GM23338 (cell line): ENCODE measurements at regions not wholly inside any gene's neighbourhood (a gene's known extent, or its start where the extent isn't known, plus 50 kb on each side); places are given as distances from the start of the nearest gene placed in this dataset.
A peak's percentile ranks its signal among the peaks of the same experiment; 100 is the strongest.

Experiments used
- ATAC-seq: fragments of 200-7000 bp; cut with Tn5 transposase; 3 replicates; pipeline ENCODE4 v1.9.1; 2020
- DNase-seq: peaks from one replicate; pipeline ENCODE4 v3.0.0-alpha.2; 2015; ENCODE audit warnings: low spot score
- H2AFZ ChIP-seq: fragments of 200-600 bp; sonication (generic); 2 replicates; pipeline ENCODE4 v1.8.0; 2016; ENCODE audit warnings: antibody characterized with exemption, mild to moderate bottlenecking, moderate library complexity
- H3F3A ChIP-seq: fragments of 200-600 bp; sonication (generic); replicated peaks from 2 replicates; pipeline ENCODE4 v1.8.0; 2017; ENCODE audit warnings: antibody characterized with exemption, mixed run types, low read depth
- H3K27ac ChIP-seq: fragments of 200-600 bp; sonication (generic); 2 replicates; pipeline ENCODE4 v1.6.1; 2016; ENCODE audit warnings: low read depth
- H3K27me3 ChIP-seq: fragments of 200-600 bp; sonication (generic); 2 replicates; pipeline ENCODE4 v1.8.0; 2016; ENCODE audit warnings: mild to moderate bottlenecking, mixed run types, moderate library complexity; ENCODE audit not compliant: insufficient read depth
- H3K36me3 ChIP-seq: fragments of 200-600 bp; sonication (generic); 2 replicates; pipeline ENCODE4 v1.8.0; 2016; ENCODE audit warnings: mild to moderate bottlenecking; ENCODE audit not compliant: insufficient read depth
- H3K4me1 ChIP-seq: fragments of 200-600 bp; sonication (generic); 2 replicates; pipeline ENCODE4 v1.8.0; 2016; ENCODE audit warnings: mild to moderate bottlenecking, moderate library complexity; ENCODE audit not compliant: insufficient read depth
- H3K4me2 ChIP-seq: fragments of 200-600 bp; sonication (generic); 2 replicates; pipeline ENCODE4 v1.7.1; 2017; ENCODE audit warnings: mixed run types
- H3K4me3 ChIP-seq: fragments of 200-600 bp; sonication (generic); 2 replicates; pipeline ENCODE4 v1.6.1; 2016; ENCODE audit warnings: mixed run types
- H3K79me2 ChIP-seq: fragments of 200-600 bp; sonication (generic); replicated peaks from 2 replicates; pipeline ENCODE4 v1.8.0; 2017; ENCODE audit warnings: mild to moderate bottlenecking; ENCODE audit not compliant: insufficient read depth
- H3K9me2 ChIP-seq: fragments of 200-600 bp; sonication (generic); 2 replicates; pipeline ENCODE4 v1.8.0; 2017; ENCODE audit not compliant: insufficient read depth
- H4K20me1 ChIP-seq: fragments of 200-600 bp; sonication (generic); replicated peaks from 2 replicates; pipeline ENCODE4 v1.8.0; 2017; ENCODE audit warnings: mild to moderate bottlenecking; ENCODE audit not compliant: insufficient read depth
- H3K27ac Mint-ChIP-seq: 2 replicates; pipeline ENCODE4 v1.8.0; 2020; ENCODE audit warnings: inconsistent platforms, mild to moderate bottlenecking, moderate library complexity, mixed read lengths
- H3K27me3 Mint-ChIP-seq: 3 replicates; pipeline ENCODE4 v1.8.0; 2022; ENCODE audit warnings: low read depth, mild to moderate bottlenecking, moderate library complexity, mixed read lengths, inconsistent platforms; ENCODE audit not compliant: insufficient read depth, poor library complexity
- H3K36me3 Mint-ChIP-seq: 3 replicates; pipeline ENCODE4 v1.8.0; 2021; ENCODE audit warnings: low read depth, mild to moderate bottlenecking, inconsistent platforms, moderate library complexity, mixed read lengths
- H3K4me1 Mint-ChIP-seq: 3 replicates; pipeline ENCODE4 v1.8.0; 2020; ENCODE audit warnings: mild to moderate bottlenecking, inconsistent platforms, mixed read lengths
- H3K4me3 Mint-ChIP-seq: 3 replicates; pipeline ENCODE4 v1.8.0; 2021; ENCODE audit warnings: moderate library complexity, mild to moderate bottlenecking, inconsistent platforms, mixed read lengths
- H3K9me3 Mint-ChIP-seq: 3 replicates; pipeline ENCODE4 v1.8.0; 2020; ENCODE audit warnings: moderate library complexity, mild to moderate bottlenecking, inconsistent platforms, mixed read lengths
- CREB1 ChIP-seq: fragments of 250-450 bp; sonication (Bioruptor Pico); IDR thresholded peaks from 2 replicates; pipeline ENCODE4 v1.5.0; 2020; ENCODE audit warnings: low read depth, mild to moderate bottlenecking, moderate library complexity
- EZH2 ChIP-seq: fragments of 200-600 bp; sonication (generic); IDR thresholded peaks from one replicate; pipeline ENCODE4 v1.8.0; 2017; ENCODE audit warnings: antibody characterized with exemption, mild to moderate bottlenecking, low read depth; ENCODE audit not compliant: unreplicated experiment
- EZH2phosphoT487 ChIP-seq: fragments of 200-600 bp; sonication (generic); IDR thresholded peaks from one replicate; pipeline ENCODE4 v1.8.1; 2018; ENCODE audit warnings: antibody characterized with exemption; ENCODE audit not compliant: unreplicated experiment
- JUNB ChIP-seq: IDR thresholded peaks from one replicate; pipeline ENCODE4 v1.6.1; 2016; ENCODE audit warnings: antibody characterized with exemption; ENCODE audit not compliant: unreplicated experiment
- NANOG ChIP-seq: IDR thresholded peaks from 2 replicates; pipeline ENCODE4 v1.6.1; 2016; ENCODE audit warnings: antibody characterized with exemption, borderline replicate concordance
- POLR2AphosphoS5 ChIP-seq: IDR thresholded peaks from 2 replicates; pipeline ENCODE4 v1.6.1; 2016; ENCODE audit warnings: antibody characterized with exemption, low read depth
- STAT1 ChIP-seq: IDR thresholded peaks from one replicate; pipeline ENCODE4 v1.6.1; 2016; ENCODE audit warnings: antibody characterized with exemption; ENCODE audit not compliant: unreplicated experiment
- ZNF114 ChIP-seq: fragments of 250-450 bp; sonication (Bioruptor Pico); IDR thresholded peaks from 2 replicates; pipeline ENCODE4 v1.5.0; 2020; ENCODE audit warnings: mild to moderate bottlenecking, moderate library complexity
- ZNF331 ChIP-seq: fragments of 250-450 bp; sonication (Bioruptor Pico); IDR thresholded peaks from 2 replicates; pipeline ENCODE4 v1.5.0; 2020; ENCODE audit warnings: low read depth, mild to moderate bottlenecking, moderate library complexity
- TF ChIP-seq, protein P1 (sequence below), 2 experiments: fragments of 200-600 bp in 1 of 2; sonication (generic) in 1 of 2; conservative IDR thresholded peaks; 2 replicates each; pipeline versions ENCODE4 v1.5.1 to v1.6.1; 2016 to 2017; ENCODE audit warnings: antibody characterized with exemption in 2 of 2, low read depth in 2 of 2, mild to moderate bottlenecking in 2 of 2, moderate library complexity in 1 of 2
- TF ChIP-seq, protein P2 (sequence below): fragments of 250-450 bp; sonication (Bioruptor Pico); IDR thresholded peaks from 2 replicates; pipeline ENCODE4 v1.5.0; 2020; ENCODE audit warnings: mild to moderate bottlenecking, moderate library complexity
- TF ChIP-seq, protein P3 (sequence below): IDR thresholded peaks from one replicate; pipeline ENCODE4 v1.6.1; 2018; ENCODE audit warnings: antibody characterized with exemption; ENCODE audit not compliant: unreplicated experiment
- TF ChIP-seq, protein P4 (sequence below): IDR thresholded peaks from 2 replicates; pipeline ENCODE4 v1.6.1; 2016; ENCODE audit warnings: antibody characterized with exemption

DNA sequence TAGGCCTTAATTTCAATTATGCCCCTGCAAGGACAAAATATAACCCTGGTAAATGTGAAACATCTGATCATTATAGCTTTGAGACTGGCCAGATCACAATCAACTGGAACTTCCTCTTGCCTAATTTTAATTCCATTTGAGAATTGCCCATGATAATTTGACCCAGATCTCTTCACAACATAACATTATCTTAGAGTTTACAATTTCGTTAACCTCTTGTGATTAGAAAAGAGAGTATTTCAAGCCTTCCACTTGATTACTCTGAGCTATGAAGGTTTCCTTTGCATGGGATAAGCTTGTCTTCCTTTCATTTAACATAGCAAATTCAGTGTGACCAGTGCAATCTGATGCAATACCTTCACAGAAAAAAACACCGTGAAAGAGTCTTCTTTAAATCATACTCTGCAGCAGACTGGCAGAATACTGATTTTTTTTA is 143.6 kb downstream of the DUSP6 start:
- Mint-ChIP-seq H3K4me1 (peaks cover 25% of the 10 kb centered on the region), H3K36me3 (no peaks in the 10 kb centered on the region), H3K9me3 (no peaks in the 10 kb centered on the region), H3K27me3 (no peaks in the 10 kb centered on the region), H3K27ac (peak overlapping the region; percentile 96), H3K4me3 (no peak overlapping the region)
- H3K79me2 ChIP-seq: no peaks in the 10 kb centered on the region
- H3K4me2 ChIP-seq: no peak overlapping the region
- no peaks in the 10 kb centered on the region for H4K20me1 ChIP-seq
- no peak for ATAC-seq
- TF ChIP-seq EZH2phosphoT487 (no peak), CREB1 (no peak), JUNB (no peak), POLR2AphosphoS5 (no peak), EZH2 (no peak), ZNF114 (CRISPR knock-in tag) (no peak), NANOG (no peak), STAT1 (no peak), ZNF331 (CRISPR knock-in tag) (no peak)
- TF ChIP-seq, protein P1, sequence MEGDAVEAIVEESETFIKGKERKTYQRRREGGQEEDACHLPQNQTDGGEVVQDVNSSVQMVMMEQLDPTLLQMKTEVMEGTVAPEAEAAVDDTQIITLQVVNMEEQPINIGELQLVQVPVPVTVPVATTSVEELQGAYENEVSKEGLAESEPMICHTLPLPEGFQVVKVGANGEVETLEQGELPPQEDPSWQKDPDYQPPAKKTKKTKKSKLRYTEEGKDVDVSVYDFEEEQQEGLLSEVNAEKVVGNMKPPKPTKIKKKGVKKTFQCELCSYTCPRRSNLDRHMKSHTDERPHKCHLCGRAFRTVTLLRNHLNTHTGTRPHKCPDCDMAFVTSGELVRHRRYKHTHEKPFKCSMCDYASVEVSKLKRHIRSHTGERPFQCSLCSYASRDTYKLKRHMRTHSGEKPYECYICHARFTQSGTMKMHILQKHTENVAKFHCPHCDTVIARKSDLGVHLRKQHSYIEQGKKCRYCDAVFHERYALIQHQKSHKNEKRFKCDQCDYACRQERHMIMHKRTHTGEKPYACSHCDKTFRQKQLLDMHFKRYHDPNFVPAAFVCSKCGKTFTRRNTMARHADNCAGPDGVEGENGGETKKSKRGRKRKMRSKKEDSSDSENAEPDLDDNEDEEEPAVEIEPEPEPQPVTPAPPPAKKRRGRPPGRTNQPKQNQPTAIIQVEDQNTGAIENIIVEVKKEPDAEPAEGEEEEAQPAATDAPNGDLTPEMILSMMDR (conservative IDR thresholded peaks at IDR 0.05; ENCODE audit: low read depth in 2 of 2): no peak
- TF ChIP-seq, protein P2, sequence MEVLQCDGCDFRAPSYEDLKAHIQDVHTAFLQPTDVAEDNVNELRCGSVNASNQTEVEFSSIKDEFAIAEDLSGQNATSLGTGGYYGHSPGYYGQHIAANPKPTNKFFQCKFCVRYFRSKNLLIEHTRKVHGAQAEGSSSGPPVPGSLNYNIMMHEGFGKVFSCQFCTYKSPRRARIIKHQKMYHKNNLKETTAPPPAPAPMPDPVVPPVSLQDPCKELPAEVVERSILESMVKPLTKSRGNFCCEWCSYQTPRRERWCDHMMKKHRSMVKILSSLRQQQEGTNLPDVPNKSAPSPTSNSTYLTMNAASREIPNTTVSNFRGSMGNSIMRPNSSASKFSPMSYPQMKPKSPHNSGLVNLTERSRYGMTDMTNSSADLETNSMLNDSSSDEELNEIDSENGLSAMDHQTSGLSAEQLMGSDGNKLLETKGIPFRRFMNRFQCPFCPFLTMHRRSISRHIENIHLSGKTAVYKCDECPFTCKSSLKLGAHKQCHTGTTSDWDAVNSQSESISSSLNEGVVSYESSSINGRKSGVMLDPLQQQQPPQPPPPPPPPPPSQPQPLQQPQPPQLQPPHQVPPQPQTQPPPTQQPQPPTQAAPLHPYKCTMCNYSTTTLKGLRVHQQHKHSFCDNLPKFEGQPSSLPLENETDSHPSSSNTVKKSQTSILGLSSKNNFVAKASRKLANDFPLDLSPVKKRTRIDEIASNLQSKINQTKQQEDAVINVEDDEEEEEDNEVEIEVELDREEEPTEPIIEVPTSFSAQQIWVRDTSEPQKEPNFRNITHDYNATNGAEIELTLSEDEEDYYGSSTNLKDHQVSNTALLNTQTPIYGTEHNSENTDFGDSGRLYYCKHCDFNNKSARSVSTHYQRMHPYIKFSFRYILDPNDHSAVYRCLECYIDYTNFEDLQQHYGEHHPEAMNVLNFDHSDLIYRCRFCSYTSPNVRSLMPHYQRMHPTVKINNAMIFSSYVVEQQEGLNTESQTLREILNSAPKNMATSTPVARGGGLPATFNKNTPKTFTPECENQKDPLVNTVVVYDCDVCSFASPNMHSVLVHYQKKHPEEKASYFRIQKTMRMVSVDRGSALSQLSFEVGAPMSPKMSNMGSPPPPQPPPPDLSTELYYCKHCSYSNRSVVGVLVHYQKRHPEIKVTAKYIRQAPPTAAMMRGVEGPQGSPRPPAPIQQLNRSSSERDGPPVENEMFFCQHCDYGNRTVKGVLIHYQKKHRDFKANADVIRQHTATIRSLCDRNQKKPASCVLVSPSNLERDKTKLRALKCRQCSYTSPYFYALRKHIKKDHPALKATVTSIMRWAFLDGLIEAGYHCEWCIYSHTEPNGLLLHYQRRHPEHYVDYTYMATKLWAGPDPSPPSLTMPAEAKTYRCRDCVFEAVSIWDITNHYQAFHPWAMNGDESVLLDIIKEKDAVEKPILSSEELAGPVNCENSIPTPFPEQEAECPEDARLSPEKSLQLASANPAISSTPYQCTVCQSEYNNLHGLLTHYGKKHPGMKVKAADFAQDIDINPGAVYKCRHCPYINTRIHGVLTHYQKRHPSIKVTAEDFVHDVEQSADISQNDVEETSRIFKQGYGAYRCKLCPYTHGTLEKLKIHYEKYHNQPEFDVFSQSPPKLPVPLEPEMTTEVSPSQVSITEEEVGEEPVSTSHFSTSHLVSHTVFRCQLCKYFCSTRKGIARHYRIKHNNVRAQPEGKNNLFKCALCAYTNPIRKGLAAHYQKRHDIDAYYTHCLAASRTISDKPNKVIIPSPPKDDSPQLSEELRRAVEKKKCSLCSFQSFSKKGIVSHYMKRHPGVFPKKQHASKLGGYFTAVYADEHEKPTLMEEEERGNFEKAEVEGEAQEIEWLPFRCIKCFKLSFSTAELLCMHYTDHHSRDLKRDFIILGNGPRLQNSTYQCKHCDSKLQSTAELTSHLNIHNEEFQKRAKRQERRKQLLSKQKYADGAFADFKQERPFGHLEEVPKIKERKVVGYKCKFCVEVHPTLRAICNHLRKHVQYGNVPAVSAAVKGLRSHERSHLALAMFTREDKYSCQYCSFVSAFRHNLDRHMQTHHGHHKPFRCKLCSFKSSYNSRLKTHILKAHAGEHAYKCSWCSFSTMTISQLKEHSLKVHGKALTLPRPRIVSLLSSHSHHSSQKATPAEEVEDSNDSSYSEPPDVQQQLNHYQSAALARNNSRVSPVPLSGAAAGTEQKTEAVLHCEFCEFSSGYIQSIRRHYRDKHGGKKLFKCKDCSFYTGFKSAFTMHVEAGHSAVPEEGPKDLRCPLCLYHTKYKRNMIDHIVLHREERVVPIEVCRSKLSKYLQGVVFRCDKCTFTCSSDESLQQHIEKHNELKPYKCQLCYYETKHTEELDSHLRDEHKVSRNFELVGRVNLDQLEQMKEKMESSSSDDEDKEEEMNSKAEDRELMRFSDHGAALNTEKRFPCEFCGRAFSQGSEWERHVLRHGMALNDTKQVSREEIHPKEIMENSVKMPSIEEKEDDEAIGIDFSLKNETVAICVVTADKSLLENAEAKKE (CRISPR knock-in tag): no peak
- TF ChIP-seq, protein P3, sequence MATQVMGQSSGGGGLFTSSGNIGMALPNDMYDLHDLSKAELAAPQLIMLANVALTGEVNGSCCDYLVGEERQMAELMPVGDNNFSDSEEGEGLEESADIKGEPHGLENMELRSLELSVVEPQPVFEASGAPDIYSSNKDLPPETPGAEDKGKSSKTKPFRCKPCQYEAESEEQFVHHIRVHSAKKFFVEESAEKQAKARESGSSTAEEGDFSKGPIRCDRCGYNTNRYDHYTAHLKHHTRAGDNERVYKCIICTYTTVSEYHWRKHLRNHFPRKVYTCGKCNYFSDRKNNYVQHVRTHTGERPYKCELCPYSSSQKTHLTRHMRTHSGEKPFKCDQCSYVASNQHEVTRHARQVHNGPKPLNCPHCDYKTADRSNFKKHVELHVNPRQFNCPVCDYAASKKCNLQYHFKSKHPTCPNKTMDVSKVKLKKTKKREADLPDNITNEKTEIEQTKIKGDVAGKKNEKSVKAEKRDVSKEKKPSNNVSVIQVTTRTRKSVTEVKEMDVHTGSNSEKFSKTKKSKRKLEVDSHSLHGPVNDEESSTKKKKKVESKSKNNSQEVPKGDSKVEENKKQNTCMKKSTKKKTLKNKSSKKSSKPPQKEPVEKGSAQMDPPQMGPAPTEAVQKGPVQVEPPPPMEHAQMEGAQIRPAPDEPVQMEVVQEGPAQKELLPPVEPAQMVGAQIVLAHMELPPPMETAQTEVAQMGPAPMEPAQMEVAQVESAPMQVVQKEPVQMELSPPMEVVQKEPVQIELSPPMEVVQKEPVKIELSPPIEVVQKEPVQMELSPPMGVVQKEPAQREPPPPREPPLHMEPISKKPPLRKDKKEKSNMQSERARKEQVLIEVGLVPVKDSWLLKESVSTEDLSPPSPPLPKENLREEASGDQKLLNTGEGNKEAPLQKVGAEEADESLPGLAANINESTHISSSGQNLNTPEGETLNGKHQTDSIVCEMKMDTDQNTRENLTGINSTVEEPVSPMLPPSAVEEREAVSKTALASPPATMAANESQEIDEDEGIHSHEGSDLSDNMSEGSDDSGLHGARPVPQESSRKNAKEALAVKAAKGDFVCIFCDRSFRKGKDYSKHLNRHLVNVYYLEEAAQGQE: no peak
- TF ChIP-seq, protein P4, sequence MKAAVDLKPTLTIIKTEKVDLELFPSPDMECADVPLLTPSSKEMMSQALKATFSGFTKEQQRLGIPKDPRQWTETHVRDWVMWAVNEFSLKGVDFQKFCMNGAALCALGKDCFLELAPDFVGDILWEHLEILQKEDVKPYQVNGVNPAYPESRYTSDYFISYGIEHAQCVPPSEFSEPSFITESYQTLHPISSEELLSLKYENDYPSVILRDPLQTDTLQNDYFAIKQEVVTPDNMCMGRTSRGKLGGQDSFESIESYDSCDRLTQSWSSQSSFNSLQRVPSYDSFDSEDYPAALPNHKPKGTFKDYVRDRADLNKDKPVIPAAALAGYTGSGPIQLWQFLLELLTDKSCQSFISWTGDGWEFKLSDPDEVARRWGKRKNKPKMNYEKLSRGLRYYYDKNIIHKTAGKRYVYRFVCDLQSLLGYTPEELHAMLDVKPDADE: no peak
- H3K4me1 ChIP-seq: peaks cover 8% of the 10 kb centered on the region; the same call in 1 of the 2 replicates
- no peak overlapping the region for H3K4me3 ChIP-seq
- no peaks in the 10 kb centered on the region for H3F3A ChIP-seq
- peak overlapping the region; percentile 49; the same call in 1 of the 2 replicates for H2AFZ ChIP-seq
- H3K27me3 ChIP-seq: no peaks in the 10 kb centered on the region
- no peak for DNase-seq
- no peaks in the 10 kb centered on the region for H3K36me3 ChIP-seq
- H3K9me2 ChIP-seq: no peaks in the 10 kb centered on the region
- H3K27ac ChIP-seq: no peak overlapping the region
